Loucy (cell line): ENCODE measurements at regions not wholly inside any gene's neighbourhood (a gene's known extent, or its start where the extent isn't known, plus 50 kb on each side); places are given as distances from the start of the nearest gene placed in this dataset.

Experiments
- EZH2phosphoT487 ChIP-seq: fragments of 200-600 bp; IDR thresholded peaks from 2 replicates; pipeline ENCODE4 v1.6.1; 2018; ENCODE audit warnings: antibody characterized with exemption, mild to moderate bottlenecking, moderate library complexity, borderline replicate concordance
- TF ChIP-seq, protein P1 (sequence below): fragments of 200-600 bp; sonication (generic); conservative IDR thresholded peaks from 2 replicates; pipeline ENCODE4 v1.5.1; 2014; ENCODE audit warnings: mild to moderate bottlenecking, antibody characterized with exemption, low read length

DNA sequence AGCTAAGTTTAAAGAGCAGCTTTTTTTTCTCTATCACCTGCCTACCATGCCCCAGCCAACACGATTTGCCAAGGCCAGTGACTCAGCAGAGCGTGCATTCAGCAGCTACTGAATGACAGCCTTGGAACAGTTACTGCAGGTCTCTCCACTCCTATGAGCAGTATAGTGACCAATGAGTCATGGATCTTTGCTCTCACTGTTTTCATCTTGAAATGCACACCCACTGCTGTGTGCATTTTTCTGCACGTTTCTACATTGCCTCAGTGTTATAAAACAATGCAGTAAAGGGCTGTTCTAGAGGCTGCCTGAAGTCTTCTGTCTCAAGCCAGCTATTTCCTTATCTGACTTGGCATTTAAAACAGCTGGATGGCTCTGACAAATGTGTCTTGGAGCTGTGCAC is 66.0 kb upstream of the C4orf54 start:
- TF ChIP-seq, protein P1, sequence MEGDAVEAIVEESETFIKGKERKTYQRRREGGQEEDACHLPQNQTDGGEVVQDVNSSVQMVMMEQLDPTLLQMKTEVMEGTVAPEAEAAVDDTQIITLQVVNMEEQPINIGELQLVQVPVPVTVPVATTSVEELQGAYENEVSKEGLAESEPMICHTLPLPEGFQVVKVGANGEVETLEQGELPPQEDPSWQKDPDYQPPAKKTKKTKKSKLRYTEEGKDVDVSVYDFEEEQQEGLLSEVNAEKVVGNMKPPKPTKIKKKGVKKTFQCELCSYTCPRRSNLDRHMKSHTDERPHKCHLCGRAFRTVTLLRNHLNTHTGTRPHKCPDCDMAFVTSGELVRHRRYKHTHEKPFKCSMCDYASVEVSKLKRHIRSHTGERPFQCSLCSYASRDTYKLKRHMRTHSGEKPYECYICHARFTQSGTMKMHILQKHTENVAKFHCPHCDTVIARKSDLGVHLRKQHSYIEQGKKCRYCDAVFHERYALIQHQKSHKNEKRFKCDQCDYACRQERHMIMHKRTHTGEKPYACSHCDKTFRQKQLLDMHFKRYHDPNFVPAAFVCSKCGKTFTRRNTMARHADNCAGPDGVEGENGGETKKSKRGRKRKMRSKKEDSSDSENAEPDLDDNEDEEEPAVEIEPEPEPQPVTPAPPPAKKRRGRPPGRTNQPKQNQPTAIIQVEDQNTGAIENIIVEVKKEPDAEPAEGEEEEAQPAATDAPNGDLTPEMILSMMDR = no peak
- no peak for TF ChIP-seq EZH2phosphoT487
